Left cardiac atrium (tissue), 4 donors: ENCODE measurements at regions not wholly inside any gene's neighbourhood (a gene's known extent, or its start where the extent isn't known, plus 50 kb on each side); places are given as distances from the start of the nearest gene placed in this dataset.

Experiments
- ATAC-seq, 2 donors: fragments of 200-7000 bp; cut with Tn5 transposase; one replicate each; pipeline ENCODE4 v1.9.1; 2020; ENCODE audit warnings: mild to moderate bottlenecking in 2 of 2, moderate library complexity in 2 of 2
- DNase-seq: peaks from one replicate; pipeline ENCODE4 v3.0.0-alpha.2; 2020
- intact Hi-C, 2 donors: fragments of 100-400 bp; cut with DNase I; formaldehyde crosslinking; loops; one replicate each; pipeline versions ENCODE4 v1.14.1 to v1.15.1; 2022 to 2023
- donor health status: DM: no; HTN: yes; CAD: no.
- donor health status: DM: no; HTN: yes; CAD: no; lungs with severe emphysema.
- donor health status: DM: yes; HTN: yes; CAD: no.
- donor health status: Dilated cardiomyopathy.

DNA sequence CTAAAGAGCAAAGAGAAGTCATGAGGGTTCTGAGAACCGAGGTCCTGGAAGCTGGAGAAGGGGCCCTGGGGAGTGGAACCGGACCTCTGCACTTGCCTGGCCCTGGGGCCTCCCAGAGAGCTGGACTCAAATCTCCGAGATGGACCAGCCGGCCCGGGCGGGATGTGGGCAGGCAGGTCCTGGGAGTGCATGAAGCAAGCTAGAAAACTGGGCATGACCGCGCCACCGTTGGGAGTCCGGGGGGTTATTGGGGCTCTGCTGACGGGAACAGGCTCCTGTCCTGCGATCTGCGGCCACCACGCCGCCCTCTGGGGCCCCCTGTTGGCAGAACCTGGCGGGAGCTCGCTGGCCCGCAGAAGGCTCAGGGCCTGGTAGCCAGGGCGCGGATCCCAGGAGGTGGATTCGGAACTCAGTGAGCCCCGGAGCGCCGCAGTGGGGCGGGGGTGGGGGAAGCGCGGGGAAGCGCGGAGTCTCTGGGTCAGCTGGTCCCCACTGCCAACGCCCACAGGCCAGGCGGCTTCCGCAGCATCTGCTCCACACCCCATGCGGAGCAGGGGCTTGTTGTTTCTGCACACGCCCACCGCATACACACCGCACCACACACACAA lies 150.6 kb downstream of the ERCC6L2 start:
- intact Hi-C loops = no loop called here
- ATAC-seq (peak in 1 of 2 donors; percentile 3), DNase-seq (no peak)

DNA sequence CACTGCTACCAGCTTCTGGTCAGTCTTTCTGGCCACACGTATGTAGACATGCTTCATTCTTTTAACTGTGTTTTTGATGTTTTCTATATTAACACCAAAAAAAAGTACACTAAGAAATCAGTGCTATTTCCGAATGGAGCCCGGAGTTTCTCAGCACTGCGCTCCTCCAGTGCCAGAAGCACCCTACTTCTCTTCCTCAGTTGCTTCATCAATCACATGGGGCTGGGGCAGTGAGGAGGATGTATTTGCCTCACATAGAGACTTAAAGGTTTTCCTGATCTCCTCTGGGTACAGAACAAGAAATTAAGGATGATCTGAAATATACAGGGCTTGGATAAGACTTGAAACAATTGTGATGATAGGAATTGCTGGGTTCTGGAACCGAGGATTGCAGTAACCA lies 148.0 kb downstream of the ERCC6L2 start:
- no peak for ATAC-seq
- DNase-seq = no peak
- intact Hi-C loops = no loop called here

DNA sequence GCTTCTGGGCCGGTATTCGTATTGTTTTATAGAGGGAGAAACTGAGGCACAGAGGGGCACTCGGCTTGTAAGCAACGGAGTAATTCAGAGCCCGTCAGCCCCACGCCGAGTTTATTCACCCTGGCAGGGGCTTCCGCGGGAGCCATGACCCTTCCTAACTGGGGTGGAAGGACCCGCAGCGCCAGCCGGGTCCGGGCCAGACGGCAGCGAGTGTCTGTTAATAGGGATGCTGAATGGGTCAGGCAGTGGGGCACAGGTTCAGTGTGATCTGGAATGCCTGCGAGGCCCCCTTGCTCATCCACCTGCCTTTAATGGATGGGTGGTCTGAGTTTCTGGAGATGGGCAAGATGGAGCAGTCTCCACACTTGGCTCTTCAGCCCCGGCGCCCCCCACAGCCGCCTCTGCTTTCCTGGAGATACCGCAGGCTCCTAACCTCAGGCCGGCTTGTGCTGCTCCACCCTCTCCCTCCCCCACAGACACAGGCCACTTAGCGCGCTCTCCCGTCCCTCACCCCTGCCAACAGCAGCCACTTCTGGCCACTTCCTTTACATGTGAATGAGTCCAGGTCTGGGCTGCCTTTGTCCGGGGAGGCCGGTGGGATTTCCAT lies 147.1 kb downstream of the ERCC6L2 start:
- ATAC-seq = peak; percentile 34 to 36
- intact Hi-C loops = no loop called here
- peak; percentile 72 for DNase-seq

DNA sequence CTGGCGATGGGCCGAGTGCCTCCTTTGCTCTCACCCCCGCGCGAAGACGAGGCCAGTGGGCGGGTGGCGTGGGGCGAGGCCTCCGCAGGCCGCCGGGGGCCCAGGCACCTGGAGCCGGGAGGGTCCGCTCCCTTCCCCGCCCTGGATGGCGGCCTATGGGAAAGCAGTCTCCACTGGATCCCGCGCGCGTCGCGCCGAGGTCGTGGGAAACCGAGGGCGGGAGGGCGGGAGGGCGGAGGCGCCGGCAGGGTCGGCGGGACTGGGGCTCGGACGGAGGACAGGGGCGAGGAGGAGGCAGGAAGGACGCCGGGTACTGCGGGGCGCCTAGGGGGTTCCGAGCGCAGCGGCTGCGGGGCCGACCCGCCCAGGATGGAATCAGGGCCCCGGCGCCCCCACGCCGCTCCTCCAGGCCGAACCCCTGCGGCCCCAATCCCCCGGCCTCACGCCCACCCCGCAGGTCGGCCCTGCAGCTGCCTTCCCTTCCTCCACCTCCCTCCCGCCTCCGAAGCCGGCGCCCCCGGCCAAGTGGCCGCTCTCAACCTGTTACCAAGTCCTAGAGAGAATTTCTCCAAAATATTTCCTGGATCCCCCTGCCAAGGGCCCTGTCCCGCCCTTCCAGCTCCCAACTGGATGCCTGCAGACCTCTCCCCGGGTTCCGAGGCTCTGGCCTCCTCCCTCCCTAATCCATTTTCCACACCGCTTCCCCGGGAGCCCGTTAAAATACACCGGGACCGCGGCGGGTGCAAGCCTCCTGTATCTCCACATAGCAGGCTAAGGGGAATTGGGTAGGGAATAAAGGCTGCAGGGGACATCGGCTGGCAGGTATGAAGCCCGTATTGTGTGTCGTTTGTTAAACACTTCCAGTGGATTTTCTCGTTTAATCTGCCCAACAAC lies 146.3 kb downstream of the ERCC6L2 start:
- DNase-seq = peak; percentile 62
- intact Hi-C loops = no loop called here
- ATAC-seq = peak; percentile 31 to 48

DNA sequence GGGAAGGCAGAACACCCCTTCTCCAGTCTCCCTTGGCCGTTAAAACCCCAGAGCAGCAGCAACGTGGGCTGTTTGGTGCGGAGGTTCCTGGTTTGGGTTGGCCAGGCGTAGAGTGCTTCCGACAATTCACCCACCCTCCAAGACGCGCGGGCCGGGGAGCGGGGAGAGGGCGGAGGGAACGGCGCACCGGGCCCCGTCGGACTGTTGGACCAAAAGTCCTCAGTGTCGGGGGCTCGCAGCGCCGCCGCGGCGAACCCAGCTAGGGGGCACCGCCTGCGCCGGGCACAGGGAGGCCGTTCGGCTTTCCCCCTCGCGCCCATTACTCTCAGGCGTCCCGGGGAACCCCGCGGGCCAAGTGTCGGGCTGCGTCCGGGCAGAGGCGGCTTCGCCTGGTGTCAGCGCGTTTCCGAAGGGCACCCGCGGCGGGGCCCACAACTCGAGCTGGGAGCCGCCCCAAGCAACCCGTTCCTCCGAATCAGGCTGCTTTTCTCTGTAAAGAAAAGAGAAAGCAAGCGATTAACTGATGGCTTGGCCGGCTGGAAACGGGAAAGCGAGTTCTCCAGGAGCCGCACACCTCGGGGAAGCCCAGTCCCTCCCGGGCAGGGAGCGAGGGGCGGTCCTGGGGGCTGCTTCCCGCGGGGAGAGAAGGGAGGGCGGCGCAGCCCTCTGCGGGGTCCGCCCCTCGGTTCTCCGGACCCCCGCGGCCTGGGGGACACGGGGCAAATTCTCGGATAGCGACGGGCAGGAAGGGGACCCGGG lies 145.5 kb downstream of the ERCC6L2 start:
- intact Hi-C loops = no loop called here
- DNase-seq (peak; percentile 72), ATAC-seq (peak; percentile 54 to 66)

DNA sequence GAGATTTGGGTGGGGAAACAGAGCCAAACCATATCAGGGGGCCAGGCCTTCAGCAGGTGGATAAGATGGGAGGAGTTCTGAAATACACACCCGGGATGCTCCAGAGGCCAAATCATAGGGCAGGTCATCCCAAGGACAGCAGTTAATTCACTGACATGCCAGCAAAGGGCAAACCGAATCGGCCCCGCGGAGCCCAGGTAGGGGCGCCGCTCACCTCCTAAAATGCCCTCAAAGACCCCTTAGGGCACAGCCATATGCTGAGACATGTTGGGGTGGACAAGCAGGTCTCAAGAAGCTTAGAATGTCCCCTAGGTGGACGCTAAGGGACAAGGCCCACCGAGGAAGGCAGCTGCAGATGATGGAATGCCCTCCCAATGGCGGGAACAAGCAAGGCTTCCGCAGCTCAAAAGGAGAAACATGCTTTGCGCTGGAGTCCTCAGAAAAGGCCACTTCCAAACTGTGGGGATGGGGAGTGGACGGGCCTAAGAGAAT lies 144.9 kb downstream of the ERCC6L2 start:
- DNase-seq = no peak

More for the DNA sequence above, 144.9 kb downstream of the ERCC6L2 start:
- intact Hi-C loops = no loop called here
- ATAC-seq = no peak
